Fibroblast of lung (primary cell): ENCODE measurements at regions not wholly inside any gene's neighbourhood (a gene's known extent, or its start where the extent isn't known, plus 50 kb on each side); places are given as distances from the start of the nearest gene placed in this dataset.

Source experiments
- DNase-seq, 2 donors: peaks; one replicate each; pipeline versions ENCODE4 v3.0.0 to v3.0.0-alpha.2; 2010; ENCODE audit warnings: low read depth in 2 of 2
- H2AFZ ChIP-seq: 2 replicates; pipeline ENCODE4 v1.5.1; 2012; ENCODE audit warnings: low read length, control low read depth, inconsistent platforms
- H3K27ac ChIP-seq: 2 replicates; pipeline ENCODE4 v1.5.1; 2011; ENCODE audit warnings: low read length, control low read depth; ENCODE audit not compliant: insufficient read depth
- H3K27me3 ChIP-seq: 2 replicates; pipeline ENCODE4 v1.5.1; 2011; ENCODE audit warnings: mild to moderate bottlenecking, low read length; ENCODE audit not compliant: control insufficient read depth, insufficient read depth
- H3K36me3 ChIP-seq: 2 replicates; pipeline ENCODE4 v1.5.1; 2011; ENCODE audit warnings: low read length; ENCODE audit not compliant: control insufficient read depth, insufficient read depth
- H3K4me1 ChIP-seq: 2 replicates; pipeline ENCODE4 v1.5.1; 2011; ENCODE audit warnings: low read length; ENCODE audit not compliant: control insufficient read depth, insufficient read depth; ENCODE audit errors: extremely low read depth
- H3K4me2 ChIP-seq: 2 replicates; pipeline ENCODE4 v1.5.1; 2011; ENCODE audit warnings: low read length, control low read depth; ENCODE audit not compliant: insufficient read depth; ENCODE audit errors: extremely low read depth
- H3K4me3 ChIP-seq, 4 experiments: fragments of 200-600 bp in 1 of 4; sonication (generic) in 1 of 4; replicated peaks in 1 of 4; 2 replicates each; pipeline ENCODE4 v1.5.1; 2011 to 2016; ENCODE audit warnings: low read length in 4 of 4, low read depth in 3 of 4, mild to moderate bottlenecking in 3 of 4, control low read depth in 2 of 4, inconsistent platforms in 1 of 4, mixed read lengths in 1 of 4; ENCODE audit not compliant: insufficient read depth in 1 of 4; ENCODE audit errors: control extremely low read depth in 1 of 4
- H3K79me2 ChIP-seq: 2 replicates; pipeline ENCODE4 v1.5.1; 2012; ENCODE audit warnings: mild to moderate bottlenecking, low read length, inconsistent platforms; ENCODE audit not compliant: control insufficient read depth, insufficient read depth
- H3K9ac ChIP-seq: 2 replicates; pipeline ENCODE4 v1.5.1; 2011; ENCODE audit warnings: mild to moderate bottlenecking, low read length, control low read depth; ENCODE audit not compliant: insufficient read depth
- H3K9me3 ChIP-seq: 2 replicates; pipeline ENCODE4 v1.5.1; 2012; ENCODE audit warnings: low read depth, low read length; ENCODE audit not compliant: control insufficient read depth, insufficient read depth
- H4K20me1 ChIP-seq: 2 replicates; pipeline ENCODE4 v1.5.1; 2011; ENCODE audit warnings: low read length; ENCODE audit not compliant: control insufficient read depth, insufficient read depth; ENCODE audit errors: extremely low read depth
- CTCF ChIP-seq, 2 donors: IDR thresholded peaks in 1 of 2; conservative IDR thresholded peaks in 1 of 2; 1 replicate in 1 of 2; 2 replicates in 1 of 2; pipeline ENCODE4 v1.5.1; 2011 to 2012; ENCODE audit warnings: low read length in 2 of 2, control low read depth in 1 of 2, inconsistent platforms in 1 of 2, low read depth in 1 of 2, mild to moderate bottlenecking in 1 of 2
- EZH2 ChIP-seq: IDR thresholded peaks from 2 replicates; pipeline ENCODE4 v1.5.1; 2012; ENCODE audit warnings: low read length, control low read depth, mild to moderate bottlenecking; ENCODE audit errors: missing control alignments

- Histone ChIP-seq H3K9ac (no peak overlapping the region), H3K36me3 (no peaks in the 10 kb centered on the region), H3K4me3 (no peak overlapping the region), H3K27me3 (no peaks in the 10 kb centered on the region), H3K4me1 (no peaks in the 10 kb centered on the region), H3K79me2 (no peaks in the 10 kb centered on the region), H3K27ac (no peak overlapping the region), H2AFZ (no peak overlapping the region), H4K20me1 (no peaks in the 10 kb centered on the region), H3K4me2 (no peak overlapping the region), H3K9me3 (no peaks in the 10 kb centered on the region)
- TF ChIP-seq CTCF (conservative IDR thresholded peaks at IDR 0.05 in 1 of 2, IDR thresholded peaks at IDR 0.05 in 1 of 2; ENCODE audit: low read depth in 1 of 2, low read length in 2 of 2) (no peak), EZH2 (no peak)
- no peak for DNase-seq
These were observed 511.7 kb upstream of the SEL1L start for GRCh38 chr14:82045339-82045738.

GRCh38 chr14:82046512-82047226 lies 513.0 kb upstream of the SEL1L start:
- Histone ChIP-seq H3K27me3 (no peaks in the 10 kb centered on the region), H3K79me2 (no peaks in the 10 kb centered on the region), H2AFZ (no peak overlapping the region), H3K9me3 (no peaks in the 10 kb centered on the region), H3K27ac (no peak overlapping the region), H3K36me3 (no peaks in the 10 kb centered on the region), H3K4me1 (no peaks in the 10 kb centered on the region), H3K4me3 (no peak overlapping the region), H3K9ac (no peak overlapping the region), H4K20me1 (no peaks in the 10 kb centered on the region), H3K4me2 (no peak overlapping the region)
- TF ChIP-seq CTCF (conservative IDR thresholded peaks at IDR 0.05 in 1 of 2, IDR thresholded peaks at IDR 0.05 in 1 of 2; ENCODE audit: low read depth in 1 of 2, low read length in 2 of 2) = no peak
- no peak for TF ChIP-seq EZH2
- DNase-seq = no peak

- no peak overlapping the region for H3K4me2 ChIP-seq
- H4K20me1 ChIP-seq = no peaks in the 10 kb centered on the region
- no peak overlapping the region for H3K27ac ChIP-seq
- H2AFZ ChIP-seq = no peak overlapping the region
- no peaks in the 10 kb centered on the region for H3K4me1 ChIP-seq
- H3K9ac ChIP-seq = no peak overlapping the region
- no peaks in the 10 kb centered on the region for H3K9me3 ChIP-seq
- no peak overlapping the region for H3K4me3 ChIP-seq
- H3K79me2 ChIP-seq = no peaks in the 10 kb centered on the region
- H3K36me3 ChIP-seq = no peaks in the 10 kb centered on the region
- H3K27me3 ChIP-seq = no peaks in the 10 kb centered on the region
- TF ChIP-seq CTCF (conservative IDR thresholded peaks at IDR 0.05 in 1 of 2, IDR thresholded peaks at IDR 0.05 in 1 of 2; ENCODE audit: low read depth in 1 of 2, low read length in 2 of 2) = no peak
- no peak for DNase-seq
These were observed 514.3 kb upstream of the SEL1L start for GRCh38 chr14:82047777-82048470.
